Hematopoietic multipotent progenitor cell treated with erythropoietin and hydrocortisone succinate and interleukin-3 and kit ligand, for 8 days (in vitro differentiated cells): ENCODE measurements at regions not wholly inside any gene's neighbourhood (a gene's known extent, or its start where the extent isn't known, plus 50 kb on each side); places are given as distances from the start of the nearest gene placed in this dataset.

Experiments
- DNase-seq: peaks from one replicate; pipeline ENCODE4 v3.0.0-alpha.2; 2015

GRCh38 chr3:72003936-72004335 lies 219.0 kb upstream of the PROK2 start:
- DNase-seq = no peak

GRCh38 chr3:72001758-72002157 lies 216.8 kb upstream of the PROK2 start:
- no peak for DNase-seq

GRCh38 chr3:71998995-71999673 lies 214.2 kb upstream of the PROK2 start:
- no peak for DNase-seq

- DNase-seq = no peak
Observed at GRCh38 chr3:71997066-71997653, 212.2 kb upstream of the PROK2 start.

- no peak for DNase-seq
Observed at GRCh38 chr3:71994906-71995305, 210.0 kb upstream of the PROK2 start.

- peak; percentile 16 for DNase-seq
Observed at GRCh38 chr3:71994203-71994602, 209.3 kb upstream of the PROK2 start.

- no peak for DNase-seq
Observed at GRCh38 chr3:71991681-71992080, 206.7 kb upstream of the PROK2 start.

- no peak for DNase-seq
Observed at GRCh38 chr3:71991046-71991445, 206.1 kb upstream of the PROK2 start.

GRCh38 chr3:71990545-71990944 lies 205.6 kb upstream of the PROK2 start:
- no peak for DNase-seq

- no peak for DNase-seq
Observed at GRCh38 chr3:71989165-71989564, 204.2 kb upstream of the PROK2 start.

GRCh38 chr3:71987828-71988227 lies 202.9 kb upstream of the PROK2 start:
- peak; percentile 8 for DNase-seq

- no peak for DNase-seq
Observed at GRCh38 chr3:71987089-71987735, 202.3 kb upstream of the PROK2 start.

GRCh38 chr3:71986606-71987005 lies 201.7 kb upstream of the PROK2 start:
- DNase-seq = no peak

GRCh38 chr3:71984843-71985613 lies 200.1 kb upstream of the PROK2 start:
- DNase-seq = no peak

GRCh38 chr3:71983694-71984093 lies 198.7 kb upstream of the PROK2 start:
- no peak for DNase-seq

GRCh38 chr3:71982506-71983258 lies 197.7 kb upstream of the PROK2 start:
- DNase-seq = peak; percentile 51

GRCh38 chr3:71979175-71979574 lies 194.2 kb upstream of the PROK2 start:
- no peak for DNase-seq

GRCh38 chr3:71978150-71978721 lies 193.3 kb upstream of the PROK2 start:
- DNase-seq = no peak

GRCh38 chr3:71977525-71977924 lies 192.6 kb upstream of the PROK2 start:
- no peak for DNase-seq

- no peak for DNase-seq
Observed at GRCh38 chr3:71975573-71975972, 190.6 kb upstream of the PROK2 start.

- DNase-seq = no peak
Observed at GRCh38 chr3:71974786-71975185, 189.8 kb upstream of the PROK2 start.

- DNase-seq = no peak
Observed at GRCh38 chr3:71973274-71974030, 188.5 kb upstream of the PROK2 start.
